HEK293 (cell line): ENCODE measurements at regions not wholly inside any gene's neighbourhood (a gene's known extent, or its start where the extent isn't known, plus 50 kb on each side); places are given as distances from the start of the nearest gene placed in this dataset.
A peak's percentile ranks its signal among the peaks of the same experiment; 100 is the strongest.

Experiments used
- CTCF ChIA-PET: fragments of 350-600 bp; formaldehyde crosslinking; extraction: SDS; loops from one replicate; lab custom pipeline; 2021; ENCODE audit warnings: antibody characterized with exemption; lab: Yijun Ruan, JAX
- POLR2A ChIA-PET: fragments of 300-600 bp; formaldehyde crosslinking; extraction: SDS; loops from one replicate; lab custom pipeline; 2020; ENCODE audit warnings: antibody characterized with exemption, inconsistent platforms; lab: Yijun Ruan, JAX
- H3K27ac ChIP-seq: fragments of 200-500 bp; sonication (Bioruptor generic); 2 replicates; pipeline ENCODE4 v1.5.1; 2014; ENCODE audit warnings: low read depth, low read length, control low read depth, inconsistent platforms; ENCODE audit errors: extremely low read depth
- H3K36me3 ChIP-seq, 2 experiments: fragments of 200-500 bp in 1 of 2; sonication (Bioruptor generic) in 1 of 2; 1 replicate in 1 of 2; 2 replicates in 1 of 2; pipeline ENCODE4 v1.5.1; 2014 to 2017; ENCODE audit warnings: inconsistent platforms in 2 of 2, low read length in 2 of 2; ENCODE audit not compliant: control insufficient read depth in 2 of 2, insufficient read depth in 1 of 2
- H3K4me1 ChIP-seq: fragments of 200-500 bp; sonication (Bioruptor generic); 2 replicates; pipeline ENCODE4 v1.5.1; 2014; ENCODE audit warnings: mild to moderate bottlenecking, low read length, inconsistent platforms; ENCODE audit not compliant: control insufficient read depth, insufficient read depth
- H3K4me3 ChIP-seq: 2 replicates; pipeline ENCODE4 v1.5.1; 2011; ENCODE audit warnings: low read depth, mild to moderate bottlenecking, control low read depth, low read length, moderate library complexity
- H3K9me3 ChIP-seq: fragments of 200-500 bp; sonication (Bioruptor generic); 2 replicates; pipeline ENCODE4 v1.5.1; 2014; ENCODE audit warnings: low read depth, low read length, inconsistent platforms; ENCODE audit not compliant: control insufficient read depth, insufficient read depth
- GFI1B ChIP-seq: fragments of 450-650 bp; formaldehyde crosslinking; IDR thresholded peaks from 2 replicates; pipeline ENCODE4 v1.5.1; 2016; ENCODE audit warnings: missing biosample characterization, missing genetic modification characterization
- REST ChIP-seq: fragments of 450-650 bp; formaldehyde crosslinking; IDR thresholded peaks from 2 replicates; pipeline ENCODE4 v1.5.1; 2016; ENCODE audit warnings: missing biosample characterization, missing genetic modification characterization
- SP2 ChIP-seq: fragments of 450-650 bp; formaldehyde crosslinking; IDR thresholded peaks from 2 replicates; pipeline ENCODE4 v1.5.1; 2016; ENCODE audit warnings: missing biosample characterization, missing genetic modification characterization
- ZBTB26 ChIP-seq: fragments of 450-650 bp; formaldehyde crosslinking; optimal IDR thresholded peaks from 2 replicates; pipeline ENCODE3; 2016; ENCODE audit warnings: missing biosample characterization, mild to moderate bottlenecking, missing genetic modification characterization
- ZBTB48 ChIP-seq: fragments of 450-650 bp; formaldehyde crosslinking; IDR thresholded peaks from 2 replicates; pipeline ENCODE4 v1.5.1; 2016; ENCODE audit warnings: missing biosample characterization, missing genetic modification characterization
- ZBTB7A ChIP-seq: fragments of 450-650 bp; formaldehyde crosslinking; IDR thresholded peaks from 2 replicates; pipeline ENCODE4 v1.5.1; 2016; ENCODE audit warnings: low read depth, missing biosample characterization, missing genetic modification characterization
- ZBTB8A ChIP-seq: fragments of 450-650 bp; formaldehyde crosslinking; IDR thresholded peaks from 2 replicates; pipeline ENCODE4 v1.5.1; 2016; ENCODE audit warnings: missing biosample characterization, missing genetic modification characterization
- ZNF140 ChIP-seq: fragments of 450-650 bp; formaldehyde crosslinking; IDR thresholded peaks from 2 replicates; pipeline ENCODE4 v1.5.1; 2016; ENCODE audit warnings: missing biosample characterization, missing genetic modification characterization
- ZNF169 ChIP-seq: fragments of 450-650 bp; formaldehyde crosslinking; IDR thresholded peaks from 2 replicates; pipeline ENCODE4 v1.5.1; 2016; ENCODE audit warnings: missing biosample characterization, missing genetic modification characterization
- ZNF335 ChIP-seq: fragments of 450-650 bp; formaldehyde crosslinking; conservative IDR thresholded peaks from 2 replicates; pipeline ENCODE4 v1.5.1; 2016; ENCODE audit warnings: missing biosample characterization, missing genetic modification characterization
- ZNF394 ChIP-seq: fragments of 450-650 bp; formaldehyde crosslinking; IDR thresholded peaks from 2 replicates; pipeline ENCODE4 v1.5.1; 2016; ENCODE audit warnings: missing biosample characterization, missing genetic modification characterization, mild to moderate bottlenecking, moderate library complexity, borderline replicate concordance
- ZNF473 ChIP-seq: fragments of 450-650 bp; formaldehyde crosslinking; IDR thresholded peaks from 2 replicates; pipeline ENCODE4 v1.5.1; 2017; ENCODE audit warnings: missing biosample characterization, missing genetic modification characterization
- ZNF658 ChIP-seq: fragments of 450-650 bp; formaldehyde crosslinking; IDR thresholded peaks from 2 replicates; pipeline ENCODE4; 2016; ENCODE audit warnings: missing biosample characterization, missing genetic modification characterization
- ZNF843 ChIP-seq: fragments of 450-650 bp; formaldehyde crosslinking; IDR thresholded peaks from 2 replicates; pipeline ENCODE4 v1.5.1; 2016; ENCODE audit warnings: missing biosample characterization, missing genetic modification characterization
- TF ChIP-seq, protein P1 (sequence below): fragments of 450-650 bp; formaldehyde crosslinking; IDR thresholded peaks from 2 replicates; pipeline ENCODE4 v1.5.1; 2016; ENCODE audit warnings: missing biosample characterization, missing genetic modification characterization
- TF ChIP-seq, protein P2 (sequence below): fragments of 450-650 bp; formaldehyde crosslinking; IDR thresholded peaks from 2 replicates; pipeline ENCODE4 v1.5.1; 2016; ENCODE audit warnings: missing biosample characterization, missing genetic modification characterization

- Histone ChIP-seq H3K36me3 (no peaks in the 10 kb centered on the region), H3K4me3 (no peak overlapping the region)
- CTCF ChIA-PET: no interaction called here
Observed at GRCh38 chr20:63117661-63118302, 98.1 kb downstream of the YTHDF1 start.

DNA sequence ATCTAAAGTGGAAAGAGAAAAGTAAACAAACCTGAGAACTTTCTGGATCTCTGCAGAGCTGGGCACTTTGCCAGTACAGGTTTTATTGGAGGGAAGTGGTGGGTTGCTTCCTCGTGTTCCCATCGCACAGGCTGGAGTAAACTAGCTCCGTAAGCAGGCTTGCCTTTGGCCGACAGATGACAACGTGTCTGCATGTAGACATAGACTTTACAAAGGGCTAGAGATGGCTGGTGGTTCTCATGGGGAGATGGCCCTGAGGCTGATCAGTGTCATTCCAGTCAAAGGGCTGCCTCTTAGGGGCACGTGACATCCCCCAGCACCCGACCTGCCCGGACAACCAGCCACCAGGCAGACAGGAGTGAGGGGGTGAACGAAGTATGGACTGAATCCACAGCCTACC, 98.8 kb downstream of the YTHDF1 start:
- H3K36me3 ChIP-seq: no peaks in the 10 kb centered on the region
- H3K4me3 ChIP-seq: no peak overlapping the region
- H3K9me3 ChIP-seq: no peaks in the 10 kb centered on the region
- TF ChIP-seq SP2 (tag by site-specific recombination) (no peak), ZNF473 (tag by site-specific recombination) (no peak), ZNF658 (tag by site-specific recombination) (no peak), GFI1B (no peak)
- CTCF ChIA-PET: no interaction called here
- H3K4me1 ChIP-seq: no peaks in the 10 kb centered on the region
- H3K27ac ChIP-seq: no peak overlapping the region
- POLR2A ChIA-PET: no interaction called here

More at GRCh38 chr20:63117661-63118302, 98.1 kb downstream of the YTHDF1 start:
- TF ChIP-seq ZBTB7A (tag by site-specific recombination): no peak
- TF ChIP-seq ZBTB48 (tag by site-specific recombination): no peak
- no peak for TF ChIP-seq ZNF169 (tag by site-specific recombination)
- no peak overlapping the region for H3K27ac ChIP-seq
- H3K4me1 ChIP-seq: no peaks in the 10 kb centered on the region
- H3K9me3 ChIP-seq: no peaks in the 10 kb centered on the region
- POLR2A ChIA-PET: no interaction called here

- H3K4me1 ChIP-seq: no peaks in the 10 kb centered on the region
- ChIA-PET CTCF (interaction anchor here (0.6 kb wide), 1 partner anchor 144 kb away, joined by 3 read pairs; no protein-coding TSS in a partner anchor), POLR2A (no interaction called here)
- peak; percentile 98 for TF ChIP-seq REST (tag by site-specific recombination)
- TF ChIP-seq, protein P1, sequence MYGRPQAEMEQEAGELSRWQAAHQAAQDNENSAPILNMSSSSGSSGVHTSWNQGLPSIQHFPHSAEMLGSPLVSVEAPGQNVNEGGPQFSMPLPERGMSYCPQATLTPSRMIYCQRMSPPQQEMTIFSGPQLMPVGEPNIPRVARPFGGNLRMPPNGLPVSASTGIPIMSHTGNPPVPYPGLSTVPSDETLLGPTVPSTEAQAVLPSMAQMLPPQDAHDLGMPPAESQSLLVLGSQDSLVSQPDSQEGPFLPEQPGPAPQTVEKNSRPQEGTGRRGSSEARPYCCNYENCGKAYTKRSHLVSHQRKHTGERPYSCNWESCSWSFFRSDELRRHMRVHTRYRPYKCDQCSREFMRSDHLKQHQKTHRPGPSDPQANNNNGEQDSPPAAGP (tag by site-specific recombination): 0 out of 2 replicates have a peak, but pooled peaks have one; percentile 24
- TF ChIP-seq, protein P2, sequence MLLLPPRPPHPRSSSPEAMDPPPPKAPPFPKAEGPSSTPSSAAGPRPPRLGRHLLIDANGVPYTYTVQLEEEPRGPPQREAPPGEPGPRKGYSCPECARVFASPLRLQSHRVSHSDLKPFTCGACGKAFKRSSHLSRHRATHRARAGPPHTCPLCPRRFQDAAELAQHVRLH (tag by site-specific recombination): no peak
- H3K27ac ChIP-seq: no peak overlapping the region
- H3K9me3 ChIP-seq: no peaks in the 10 kb centered on the region
- no peaks in the 10 kb centered on the region for H3K36me3 ChIP-seq
- no peak overlapping the region for H3K4me3 ChIP-seq
Observed at GRCh38 chr20:63116412-63117106, 99.4 kb downstream of the YTHDF1 start.

DNA sequence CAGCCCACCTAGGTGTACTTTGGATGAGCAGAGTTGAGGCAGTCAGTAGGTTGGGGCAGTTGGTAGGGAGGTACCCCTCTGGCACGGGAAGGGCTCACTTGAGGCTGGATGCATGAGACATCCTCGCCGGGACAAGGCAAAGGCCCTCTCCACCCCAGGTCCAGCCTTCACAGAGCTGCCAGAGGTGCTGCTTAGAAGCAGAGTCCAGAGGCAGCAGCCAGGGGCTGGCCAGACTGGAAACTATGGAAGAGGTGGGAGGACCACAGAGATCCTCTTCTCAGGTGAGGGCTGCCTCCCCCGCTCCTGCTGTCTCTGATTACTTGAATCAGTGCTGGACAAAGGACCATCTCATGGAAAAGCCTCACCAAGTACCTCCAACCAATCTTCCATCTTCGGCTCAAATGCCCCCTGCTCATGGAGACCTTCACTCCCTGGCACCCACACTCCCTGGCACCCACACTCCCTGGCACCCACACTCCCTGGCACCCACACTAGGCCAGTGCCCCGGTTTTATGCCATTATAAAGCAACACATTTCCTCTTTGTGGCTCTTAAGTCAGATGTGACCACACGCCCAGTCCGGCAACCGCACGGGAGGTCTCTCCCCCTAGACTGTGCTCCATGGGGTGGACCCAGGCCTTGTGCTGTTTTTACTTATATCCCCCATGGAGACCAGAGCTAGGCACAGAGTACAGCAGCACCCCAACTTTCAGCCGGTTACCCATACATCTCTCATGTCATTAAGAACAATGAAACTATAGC, 100.1 kb downstream of the YTHDF1 start:
- H3K9me3 ChIP-seq: no peaks in the 10 kb centered on the region
- TF ChIP-seq ZNF843 (tag by site-specific recombination) (no peak), ZNF140 (tag by site-specific recombination) (no peak), ZNF394 (tag by site-specific recombination) (no peak), GFI1B (no peak), ZNF335 (tag by site-specific recombination) (no peak), ZBTB26 (tag by site-specific recombination) (no peak), ZBTB8A (no peak)
- H3K4me1 ChIP-seq: no peaks in the 10 kb centered on the region
- H3K27ac ChIP-seq: no peak overlapping the region
- ChIA-PET POLR2A (no interaction called here), CTCF (interaction anchor here (0.6 kb wide), 1 partner anchor 144 kb away, joined by 3 read pairs; no protein-coding TSS in a partner anchor)
- H3K4me3 ChIP-seq: no peak overlapping the region
- H3K36me3 ChIP-seq: no peaks in the 10 kb centered on the region
